A549 (cell line): ENCODE measurements at regions not wholly inside any gene's neighbourhood (a gene's known extent, or its start where the extent isn't known, plus 50 kb on each side); places are given as distances from the start of the nearest gene placed in this dataset.

Experiments used
- CBX8 ChIP-seq: fragments of 200-600 bp; sonication (generic); IDR thresholded peaks from 2 replicates; pipeline ENCODE4 v1.6.1; 2016
- ESRRA ChIP-seq: fragments of 150-350 bp; IDR thresholded peaks from 2 replicates; pipeline ENCODE4 v1.6.1; 2014; ENCODE audit warnings: mild to moderate bottlenecking, low read length, borderline replicate concordance
- FOSL2 ChIP-seq, 2 experiments: fragments of 450-650 bp in 1 of 2; fragments of >200 bp in 1 of 2; sonication (Bioruptor Twin) in 1 of 2; formaldehyde crosslinking; IDR thresholded peaks; 2 replicates each; pipeline versions ENCODE4 v1.5.0 to v1.6.1; 2016 to 2020; ENCODE audit warnings: mild to moderate bottlenecking in 1 of 2, moderate library complexity in 1 of 2
- KDM1A ChIP-seq: fragments of 200-600 bp; sonication (generic); IDR thresholded peaks from 2 replicates; pipeline ENCODE4 v1.6.1; 2016; ENCODE audit warnings: low read depth, mild to moderate bottlenecking
- SMC3 ChIP-seq: fragments of >200 bp; sonication (Bioruptor Twin); formaldehyde crosslinking; IDR thresholded peaks from 3 replicates; pipeline ENCODE4 v1.6.1; 2018; ENCODE audit warnings: inconsistent platforms
- TF ChIP-seq, protein P1 (sequence below): fragments of >200 bp; sonication (Bioruptor Twin); formaldehyde crosslinking; IDR thresholded peaks from 3 replicates; pipeline ENCODE4 v1.5.1; 2016

- TF ChIP-seq, protein P1, sequence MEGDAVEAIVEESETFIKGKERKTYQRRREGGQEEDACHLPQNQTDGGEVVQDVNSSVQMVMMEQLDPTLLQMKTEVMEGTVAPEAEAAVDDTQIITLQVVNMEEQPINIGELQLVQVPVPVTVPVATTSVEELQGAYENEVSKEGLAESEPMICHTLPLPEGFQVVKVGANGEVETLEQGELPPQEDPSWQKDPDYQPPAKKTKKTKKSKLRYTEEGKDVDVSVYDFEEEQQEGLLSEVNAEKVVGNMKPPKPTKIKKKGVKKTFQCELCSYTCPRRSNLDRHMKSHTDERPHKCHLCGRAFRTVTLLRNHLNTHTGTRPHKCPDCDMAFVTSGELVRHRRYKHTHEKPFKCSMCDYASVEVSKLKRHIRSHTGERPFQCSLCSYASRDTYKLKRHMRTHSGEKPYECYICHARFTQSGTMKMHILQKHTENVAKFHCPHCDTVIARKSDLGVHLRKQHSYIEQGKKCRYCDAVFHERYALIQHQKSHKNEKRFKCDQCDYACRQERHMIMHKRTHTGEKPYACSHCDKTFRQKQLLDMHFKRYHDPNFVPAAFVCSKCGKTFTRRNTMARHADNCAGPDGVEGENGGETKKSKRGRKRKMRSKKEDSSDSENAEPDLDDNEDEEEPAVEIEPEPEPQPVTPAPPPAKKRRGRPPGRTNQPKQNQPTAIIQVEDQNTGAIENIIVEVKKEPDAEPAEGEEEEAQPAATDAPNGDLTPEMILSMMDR: no peak
- TF ChIP-seq SMC3 (no peak), KDM1A (no peak), ESRRA (no peak), CBX8 (no peak), FOSL2 (IDR thresholded peaks at IDR 0.05) (no peak), FOSL2 (CRISPR knock-in tag; IDR thresholded peaks at IDR 0.05) (no peak)
Observed at GRCh38 chr13:22505489-22505888, 675.3 kb upstream of the SGCG start.
